Activated CD8-positive, alpha-beta T cell treated with anti-CD3 and anti-CD28 coated beads for 36 hours (primary cell): ENCODE measurements at regions not wholly inside any gene's neighbourhood (a gene's known extent, or its start where the extent isn't known, plus 50 kb on each side); places are given as distances from the start of the nearest gene placed in this dataset.

Experiments used
- ATAC-seq: fragments of 200-7000 bp; cut with Tn5 transposase; one replicate; pipeline ENCODE4 v1.10.0; 2021; ENCODE audit warnings: mild to moderate bottlenecking, moderate library complexity
- CTCF ChIA-PET: fragments of 350-600 bp; sonication (Branson Sonifier 250); formaldehyde crosslinking; loops from one replicate; lab custom pipeline; 2021; ENCODE audit warnings: antibody characterized with exemption; lab: Charles Lee
- POLR2A ChIA-PET: fragments of 350-600 bp; sonication (Branson Sonifier 250); formaldehyde crosslinking; loops from one replicate; lab custom pipeline; 2021; ENCODE audit warnings: antibody characterized with exemption; lab: Charles Lee
- DNase-seq: peaks from one replicate; pipeline ENCODE4 v3.0.0-alpha.2; 2020
- H3K27ac Mint-ChIP-seq: one replicate; pipeline ENCODE4 v1.8.0; 2021; ENCODE audit warnings: mild to moderate bottlenecking, mixed read lengths
- H3K27me3 Mint-ChIP-seq: one replicate; pipeline ENCODE4 v1.8.0; 2021; ENCODE audit warnings: mixed read lengths
- H3K36me3 Mint-ChIP-seq: one replicate; pipeline ENCODE4 v1.8.0; 2021; ENCODE audit warnings: low read depth, mixed read lengths
- H3K4me1 Mint-ChIP-seq: one replicate; pipeline ENCODE4 v1.8.0; 2021; ENCODE audit warnings: low read depth, mixed read lengths
- H3K4me3 Mint-ChIP-seq: one replicate; pipeline ENCODE4 v1.8.0; 2021; ENCODE audit warnings: mild to moderate bottlenecking, moderate library complexity, mixed read lengths
- H3K9me3 Mint-ChIP-seq: one replicate; pipeline ENCODE4 v1.8.0; 2021; ENCODE audit warnings: mixed read lengths
- CTCF ChIP-seq: fragments of 200-600 bp; IDR thresholded peaks from one replicate; pipeline ENCODE4 v1.8.0; 2022; ENCODE audit warnings: antibody characterized with exemption, mild to moderate bottlenecking
- intact Hi-C: fragments of 100-400 bp; cut with micrococcal nuclease; formaldehyde crosslinking; loops from one replicate; pipeline ENCODE4 v1.10.0; 2022

DNA sequence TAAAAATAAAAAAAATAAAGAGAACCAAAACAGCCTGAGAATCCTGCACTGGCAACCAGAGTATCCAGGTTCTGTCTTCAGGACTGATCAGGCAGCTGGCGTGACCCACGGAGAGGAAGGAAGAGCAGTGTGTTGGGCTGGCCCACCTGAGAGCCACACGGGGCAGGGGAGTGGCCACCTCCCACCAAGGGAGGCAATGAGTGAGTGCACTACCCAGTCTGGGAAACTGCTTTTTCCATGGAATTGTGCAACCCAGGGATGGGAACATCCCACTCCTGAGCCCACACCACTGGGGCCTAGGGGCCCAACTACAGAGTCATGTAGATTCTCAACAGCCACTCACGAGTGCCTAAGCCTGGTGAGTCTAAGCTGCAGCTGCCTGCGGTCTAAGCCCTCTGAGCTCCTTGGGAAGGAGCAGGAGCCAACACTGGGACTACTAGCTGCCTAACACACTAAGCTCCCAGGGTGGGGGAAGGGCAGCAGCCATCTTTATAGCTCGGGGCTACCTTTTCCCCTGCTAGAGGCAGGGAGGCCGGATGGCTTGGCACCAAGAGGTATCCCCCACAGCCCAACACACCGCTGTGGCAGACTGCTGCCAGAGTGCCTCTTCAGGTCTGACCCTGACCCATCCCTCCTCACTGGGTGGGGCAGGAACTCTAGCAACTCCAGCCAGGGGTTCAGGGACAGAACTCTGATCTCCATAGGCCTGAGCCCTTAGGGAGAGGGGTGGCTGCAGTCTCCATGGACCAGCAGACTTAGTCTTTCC lies 610.9 kb downstream of the RERGL start:
- peaks cover 22% of the 10 kb centered on the region for H3K9me3 Mint-ChIP-seq
- ChIA-PET POLR2A (no interaction called here), CTCF (no interaction called here)
- no peak overlapping the region for H3K27ac Mint-ChIP-seq
- peaks cover 2% of the 10 kb centered on the region for H3K36me3 Mint-ChIP-seq
- H3K27me3 Mint-ChIP-seq: no peaks in the 10 kb centered on the region
- intact Hi-C loops: no loop called here
- no peak for ATAC-seq
- DNase-seq: no peak
- H3K4me3 Mint-ChIP-seq: no peak overlapping the region
- no peaks in the 10 kb centered on the region for H3K4me1 Mint-ChIP-seq
- no peak for TF ChIP-seq CTCF

GRCh38 chr12:17470460-17470859 lies 619.5 kb downstream of the RERGL start:
- DNase-seq (no peak), ATAC-seq (no peak)
- no peaks in the 10 kb centered on the region for H3K36me3 Mint-ChIP-seq
- POLR2A ChIA-PET: no interaction called here
- H3K4me1 Mint-ChIP-seq: no peaks in the 10 kb centered on the region
- peaks cover 16% of the 10 kb centered on the region for H3K9me3 Mint-ChIP-seq
- CTCF ChIA-PET: no interaction called here
- intact Hi-C loops: no loop called here
- no peak overlapping the region for H3K4me3 Mint-ChIP-seq
- H3K27ac Mint-ChIP-seq: no peak overlapping the region
- H3K27me3 Mint-ChIP-seq: no peaks in the 10 kb centered on the region
- TF ChIP-seq CTCF: no peak

DNA sequence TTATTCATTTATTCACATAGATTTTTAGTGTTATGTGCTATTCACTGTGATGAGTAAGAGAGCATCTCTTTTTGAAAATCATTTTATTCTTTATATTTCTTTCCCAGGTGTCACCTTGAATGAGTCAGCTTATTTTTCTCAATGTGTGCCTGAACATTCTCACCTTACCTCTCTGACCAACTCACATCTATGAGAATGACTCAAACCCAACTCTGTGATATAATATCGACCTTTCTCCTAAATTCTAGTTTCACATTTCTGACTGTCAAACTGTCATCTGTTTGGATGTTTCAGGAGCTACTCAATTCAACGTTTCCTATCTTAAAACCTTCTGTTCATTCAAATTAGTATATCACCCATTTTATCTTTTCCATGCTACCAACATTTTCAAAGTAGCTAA lies 630.8 kb downstream of the RERGL start:
- Mint-ChIP-seq H3K9me3 (peaks cover 7% of the 10 kb centered on the region), H3K27ac (no peak overlapping the region), H3K36me3 (no peaks in the 10 kb centered on the region), H3K4me1 (no peaks in the 10 kb centered on the region), H3K4me3 (no peak overlapping the region), H3K27me3 (no peaks in the 10 kb centered on the region)
- ChIA-PET CTCF (no interaction called here), POLR2A (no interaction called here)
- DNase-seq: no peak
- no peak for TF ChIP-seq CTCF
- intact Hi-C loops: no loop called here
- no peak for ATAC-seq

- ATAC-seq (no peak), DNase-seq (no peak)
- Mint-ChIP-seq H3K4me1 (no peaks in the 10 kb centered on the region), H3K9me3 (peaks cover 7% of the 10 kb centered on the region), H3K36me3 (no peaks in the 10 kb centered on the region), H3K27ac (no peak overlapping the region), H3K4me3 (no peak overlapping the region), H3K27me3 (no peaks in the 10 kb centered on the region)
- ChIA-PET POLR2A (no interaction called here), CTCF (no interaction called here)
- no peak for TF ChIP-seq CTCF
- intact Hi-C loops: no loop called here
Observed at GRCh38 chr12:17456486-17456885, 633.5 kb downstream of the RERGL start.

GRCh38 chr12:17438141-17438540 lies 651.9 kb downstream of the RERGL start:
- H3K4me3 Mint-ChIP-seq: no peak overlapping the region
- peaks cover 9% of the 10 kb centered on the region for H3K9me3 Mint-ChIP-seq
- H3K36me3 Mint-ChIP-seq: no peaks in the 10 kb centered on the region
- H3K4me1 Mint-ChIP-seq: no peaks in the 10 kb centered on the region
- CTCF ChIA-PET: no interaction called here
- ATAC-seq (no peak), DNase-seq (no peak)
- H3K27me3 Mint-ChIP-seq: no peaks in the 10 kb centered on the region
- no peak for TF ChIP-seq CTCF
- intact Hi-C loops: no loop called here
- H3K27ac Mint-ChIP-seq: no peak overlapping the region
- POLR2A ChIA-PET: no interaction called here
